B cell (primary cell): ENCODE measurements at regions not wholly inside any gene's neighbourhood (a gene's known extent, or its start where the extent isn't known, plus 50 kb on each side); places are given as distances from the start of the nearest gene placed in this dataset.

Source experiments
- CTCF ChIP-seq: fragments of 200-600 bp; IDR thresholded peaks from one replicate; pipeline ENCODE4 v1.8.0; 2022; ENCODE audit warnings: antibody characterized with exemption, mild to moderate bottlenecking
- EZH2 ChIP-seq: IDR thresholded peaks from 2 replicates; pipeline ENCODE4 v1.6.1; 2012; ENCODE audit warnings: borderline replicate concordance, low read depth, mild to moderate bottlenecking, moderate library complexity, low read length; ENCODE audit not compliant: insufficient read depth, poor library complexity, severe bottlenecking

GRCh38 chr1:23611601-23612327 is 52.5 kb upstream of the ID3 start:
- TF ChIP-seq CTCF: no peak
- no peak for TF ChIP-seq EZH2
